Muscle of arm (tissue), 1 donor: ENCODE measurements at regions not wholly inside any gene's neighbourhood (a gene's known extent, or its start where the extent isn't known, plus 50 kb on each side); places are given as distances from the start of the nearest gene placed in this dataset.
"Not testable (repeated sequence)": the region's sequence is repeated elsewhere in the genome, so short reads cannot be mapped to it uniquely, and the experiment has no call there.

Experiments used
- DNase-seq: peaks from one replicate; pipeline ENCODE4 v3.0.0-alpha.2; 2013

DNA sequence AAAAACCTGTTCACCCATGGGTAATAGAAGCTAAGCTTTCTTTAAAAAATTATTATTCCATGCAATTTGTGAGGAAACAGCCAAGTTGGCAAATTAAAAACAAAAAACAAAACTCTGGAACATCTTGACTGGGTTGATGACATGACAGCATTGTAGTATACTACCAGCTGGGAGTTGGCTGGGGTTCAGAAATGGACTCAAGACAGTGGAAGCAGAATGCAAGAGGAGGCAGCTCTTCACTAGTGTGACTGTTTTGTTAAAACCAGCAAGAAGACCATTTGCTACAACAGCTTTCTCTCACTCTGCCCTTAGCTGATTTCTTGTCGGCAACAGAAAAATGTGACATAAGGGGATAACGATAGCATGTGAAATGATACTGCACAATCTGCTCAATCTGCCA is 1298.9 kb upstream of the ADGRL4 start:
- DNase-seq = no peak

DNA sequence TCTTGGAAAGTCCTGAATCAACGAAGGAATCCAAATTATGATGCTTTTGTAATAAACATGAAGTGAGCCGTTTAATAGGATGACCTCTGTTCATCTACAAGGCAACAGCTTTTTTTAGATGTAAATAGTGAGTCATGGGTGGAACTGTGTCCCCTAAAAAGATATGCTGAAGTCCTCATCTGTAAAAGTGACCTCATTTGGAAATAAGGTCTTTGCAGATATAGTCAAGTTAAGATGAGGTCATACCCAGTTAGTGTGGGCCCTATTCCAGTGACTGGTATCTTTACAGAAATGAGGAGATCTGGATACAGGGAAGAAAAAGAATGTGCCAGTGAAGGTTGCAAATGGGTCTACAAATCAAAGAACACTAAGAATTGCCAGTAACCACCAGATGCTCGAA is 1287.3 kb upstream of the ADGRL4 start:
- DNase-seq = no peak

DNA sequence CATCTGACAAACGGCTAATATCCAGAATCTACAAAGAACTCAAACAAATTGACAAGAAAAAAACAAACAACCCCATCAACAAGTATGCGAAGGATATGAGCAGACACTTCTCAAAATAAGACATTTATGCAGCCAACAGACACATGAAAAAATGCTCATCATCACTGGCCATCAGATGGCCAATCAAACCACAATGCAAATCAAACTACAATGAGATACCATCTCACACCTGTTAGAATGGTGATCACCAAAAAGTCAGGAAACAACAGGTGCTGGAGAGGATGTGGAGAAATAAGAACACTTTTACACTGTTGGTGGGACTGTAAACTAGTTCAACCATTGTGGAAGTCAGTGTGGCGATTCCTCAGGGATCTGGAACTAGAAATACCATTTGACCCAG is 1282.2 kb upstream of the ADGRL4 start:
- DNase-seq = not testable (repeated sequence)

DNA sequence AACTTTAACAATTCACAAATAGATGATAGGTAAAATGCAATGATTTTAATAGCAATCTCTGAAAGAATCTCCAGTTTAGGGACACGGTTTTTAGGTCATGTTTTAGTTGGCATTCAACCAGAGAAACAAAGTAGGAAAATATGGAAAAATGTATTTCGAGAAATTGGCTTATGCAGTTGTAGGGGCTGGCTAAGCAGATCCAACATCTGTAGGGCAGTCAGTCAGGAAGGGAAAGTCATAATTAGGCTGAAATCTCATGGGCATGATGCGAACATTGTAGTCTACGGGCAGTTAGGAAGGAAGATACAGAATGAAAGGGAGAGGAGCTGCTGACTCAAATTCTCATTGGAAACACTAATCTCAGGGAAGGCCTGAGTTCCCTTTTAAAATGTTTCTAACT is 1276.0 kb upstream of the ADGRL4 start:
- DNase-seq = peak; percentile 35

DNA sequence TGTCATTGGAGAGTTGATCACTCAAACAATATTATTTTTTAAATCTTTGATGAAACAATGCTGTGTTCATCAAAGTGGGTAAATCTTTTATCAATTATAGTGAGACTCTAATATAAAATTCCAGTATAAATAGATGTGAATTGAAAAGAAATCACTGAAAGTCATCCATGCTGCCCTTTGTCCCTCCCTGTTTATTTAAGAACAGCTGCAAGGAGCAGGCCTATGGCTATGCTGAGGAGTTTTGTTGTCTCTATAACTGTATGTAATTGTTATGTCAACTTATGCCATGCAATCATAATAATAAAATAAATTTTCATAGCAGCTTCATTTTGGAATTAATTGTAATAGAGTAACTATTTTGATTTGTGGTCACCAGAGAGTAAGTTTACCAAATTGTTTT is 1272.4 kb upstream of the ADGRL4 start:
- no peak for DNase-seq

DNA sequence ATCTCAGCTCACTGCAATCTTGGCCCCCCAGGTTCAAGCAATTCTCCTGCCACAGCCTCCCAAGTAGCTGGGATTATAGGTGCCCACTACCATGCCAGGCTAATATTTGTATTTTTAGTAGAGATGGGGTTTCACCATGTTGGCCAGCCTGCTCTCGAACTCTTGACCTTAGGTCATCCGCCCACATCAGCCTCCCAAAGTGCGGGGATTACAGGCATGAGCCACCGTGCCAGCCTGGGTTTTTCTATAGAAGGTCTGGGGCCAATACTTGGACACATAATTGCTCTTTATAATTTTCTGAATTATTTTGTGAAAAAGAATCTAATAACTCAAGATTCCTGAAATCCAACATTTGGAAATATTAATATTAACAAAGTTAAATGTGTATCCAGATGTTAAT is 1267.7 kb upstream of the ADGRL4 start:
- no peak for DNase-seq

DNA sequence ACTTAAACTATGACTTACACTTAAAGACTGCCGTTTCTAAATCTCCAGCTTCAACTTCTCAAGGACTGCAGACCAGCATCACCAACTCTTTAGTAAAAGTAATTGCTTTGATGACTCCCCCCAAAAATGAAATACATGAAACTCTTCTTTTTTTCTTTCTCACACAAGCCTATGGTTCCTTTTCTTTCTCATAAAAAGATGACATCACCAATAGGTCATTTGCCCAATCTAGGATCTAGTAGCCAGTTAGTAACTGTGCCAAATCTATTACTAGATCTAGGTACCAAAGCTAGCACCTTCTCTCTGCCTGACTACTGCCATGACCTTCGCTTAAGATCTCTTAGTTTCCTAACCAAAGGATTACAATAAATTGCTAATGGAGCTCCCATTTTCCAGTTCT is 1266.0 kb upstream of the ADGRL4 start:
- no peak for DNase-seq

DNA sequence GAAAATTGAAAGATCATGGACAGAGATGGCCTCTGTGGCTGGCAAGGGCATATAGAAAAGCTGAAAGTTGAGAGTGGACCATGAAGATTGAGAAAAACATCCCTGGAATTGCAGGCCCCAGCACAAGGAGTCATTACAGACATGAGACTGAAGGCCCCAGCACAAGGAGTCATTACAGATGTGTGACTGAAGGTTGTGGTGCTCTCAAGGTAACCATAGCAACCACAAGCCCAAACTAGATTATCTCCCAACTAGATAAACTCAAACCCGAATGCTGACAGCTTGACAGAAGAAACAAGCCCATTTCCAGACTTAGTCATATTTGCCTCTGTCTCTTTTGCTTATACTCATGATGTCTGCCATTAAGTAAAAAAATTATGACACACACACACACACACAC is 1252.1 kb upstream of the ADGRL4 start:
- no peak for DNase-seq

DNA sequence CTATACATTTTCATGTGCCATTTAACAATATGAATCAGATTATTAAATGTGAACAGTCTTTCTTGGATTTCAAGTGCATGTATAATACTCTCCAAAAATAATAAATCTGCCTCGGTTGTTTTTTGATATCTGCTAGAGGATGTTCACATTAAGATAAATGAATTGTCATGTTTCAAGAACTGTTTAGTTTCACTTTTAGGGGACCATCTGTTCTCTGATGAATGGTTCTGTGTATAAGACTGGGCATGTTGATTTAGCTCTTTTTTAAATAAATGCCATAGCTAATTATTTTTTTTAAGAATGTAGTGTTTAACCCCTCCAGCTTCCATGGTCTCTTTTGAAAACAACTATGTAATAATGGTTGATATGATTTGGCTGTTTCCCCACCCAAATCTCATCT is 1245.1 kb upstream of the ADGRL4 start:
- DNase-seq = no peak

DNA sequence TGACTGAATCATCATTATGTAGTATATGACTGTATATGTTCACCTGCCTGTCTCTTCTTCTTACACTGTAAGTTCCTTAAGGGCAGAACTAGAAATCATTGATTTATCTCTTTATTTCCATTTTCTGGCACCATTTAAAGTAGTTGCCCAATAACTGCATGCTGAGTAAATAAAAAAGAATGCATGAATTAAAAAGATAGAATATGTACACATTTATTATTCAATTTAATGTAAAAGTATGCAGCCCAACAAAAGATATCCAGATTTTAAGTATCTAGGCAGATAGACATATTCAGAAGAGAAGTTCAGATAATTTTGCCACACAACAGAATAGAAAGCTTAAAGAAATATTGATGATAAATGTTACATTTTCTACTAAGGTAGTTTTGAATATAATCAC is 1244.6 kb upstream of the ADGRL4 start:
- DNase-seq = no peak

DNA sequence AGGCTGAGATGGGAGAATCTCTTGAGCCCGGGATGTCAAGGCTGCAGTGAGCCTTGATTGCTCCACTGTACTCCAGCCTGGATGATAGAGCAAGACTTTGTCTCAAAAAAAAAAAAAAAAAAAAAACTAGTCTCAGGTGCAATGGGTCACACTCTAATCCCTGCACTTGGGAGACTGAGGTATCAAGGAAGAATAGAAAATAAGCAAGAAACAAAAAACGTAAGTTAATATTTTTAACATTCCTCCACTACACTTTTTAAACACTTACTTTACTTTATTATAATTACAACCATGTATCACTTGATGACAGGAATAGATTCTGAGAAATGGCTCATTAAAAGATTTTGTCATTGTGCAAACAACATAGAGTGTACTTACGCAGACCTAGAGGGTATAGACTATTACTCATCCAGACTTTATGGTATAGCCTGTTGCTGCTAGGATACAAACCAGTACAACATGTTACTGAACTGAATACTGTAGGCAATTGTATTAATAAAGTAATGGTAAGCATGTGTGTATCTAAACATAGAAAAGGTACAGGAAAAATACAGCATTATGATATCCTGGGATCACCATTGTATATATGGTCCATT is 1244.1 kb upstream of the ADGRL4 start:
- no peak for DNase-seq

DNA sequence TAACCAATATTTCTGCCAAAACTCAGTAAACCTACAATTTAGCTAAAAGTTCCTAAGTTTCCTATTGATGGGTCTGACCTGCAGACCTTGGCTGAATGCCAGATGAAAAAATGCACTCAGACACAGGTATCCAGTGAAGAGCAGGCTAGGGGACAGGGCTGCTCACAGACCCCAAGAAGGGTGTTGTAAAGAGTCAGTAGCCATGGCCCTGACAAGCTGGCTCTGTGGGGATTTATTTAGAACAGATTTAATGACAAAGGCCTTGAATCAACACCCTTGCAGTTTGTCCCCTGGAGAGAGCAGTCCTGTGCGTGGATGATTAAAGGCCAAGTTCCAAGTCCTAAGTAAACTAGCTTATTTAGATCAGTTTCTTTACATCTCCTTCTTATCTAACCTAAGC is 1243.2 kb upstream of the ADGRL4 start:
- DNase-seq = no peak

DNA sequence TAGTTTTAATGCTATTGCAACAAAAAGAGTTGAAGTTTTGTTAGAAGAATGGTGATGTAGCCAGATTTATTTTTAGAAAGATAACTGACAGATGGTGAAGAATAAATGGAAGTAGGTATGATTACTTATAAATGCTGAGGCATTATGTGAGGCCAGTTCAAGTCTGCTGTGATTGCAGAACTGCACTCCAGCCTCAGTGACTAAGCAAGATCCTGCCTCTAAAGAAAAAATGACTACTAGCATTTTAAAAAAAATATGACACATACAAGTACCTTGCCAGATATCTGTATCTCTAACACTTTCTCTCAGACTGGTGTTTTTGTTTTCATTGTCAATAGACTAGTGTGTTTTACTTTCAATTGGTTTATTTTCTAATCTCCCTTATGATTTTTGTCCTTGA is 1242.4 kb upstream of the ADGRL4 start:
- DNase-seq = no peak

DNA sequence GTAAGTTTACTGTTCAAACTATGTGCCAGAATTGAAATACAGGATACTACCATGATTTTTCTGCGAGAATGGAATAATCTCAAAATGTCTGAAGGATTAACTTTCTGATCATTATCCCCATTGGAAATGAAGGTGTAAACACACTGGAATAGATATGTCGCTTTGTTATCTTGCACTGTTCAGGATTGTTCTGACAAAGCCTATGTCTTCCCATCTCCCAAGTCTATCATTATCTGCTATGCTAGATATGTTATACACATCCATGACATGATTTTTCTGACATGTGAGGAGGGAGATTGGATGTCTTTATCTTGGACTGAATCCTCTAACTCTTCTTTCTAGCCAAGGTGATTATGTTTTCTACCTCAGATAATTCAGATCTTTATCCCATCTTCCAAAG is 1239.3 kb upstream of the ADGRL4 start:
- DNase-seq = no peak

DNA sequence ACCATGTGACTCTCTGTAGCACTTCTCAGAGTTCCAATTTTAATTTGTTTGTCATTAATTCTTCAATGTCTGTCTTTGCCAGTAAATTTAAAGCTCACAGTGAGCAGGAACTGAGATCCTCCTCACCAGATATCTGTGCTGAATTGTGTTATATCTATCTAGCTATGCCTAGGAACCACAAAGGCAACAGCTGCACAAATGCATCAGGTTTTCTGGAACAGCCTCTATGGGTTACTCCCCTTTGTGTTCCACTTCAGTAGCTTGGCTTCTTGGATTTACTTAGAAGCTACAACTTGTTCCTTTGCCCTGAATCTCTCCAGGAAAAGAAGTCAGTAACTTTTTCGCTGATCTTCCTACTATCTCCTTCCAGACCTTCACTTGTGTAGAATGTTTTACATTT is 1237.8 kb upstream of the ADGRL4 start:
- DNase-seq = no peak

DNA sequence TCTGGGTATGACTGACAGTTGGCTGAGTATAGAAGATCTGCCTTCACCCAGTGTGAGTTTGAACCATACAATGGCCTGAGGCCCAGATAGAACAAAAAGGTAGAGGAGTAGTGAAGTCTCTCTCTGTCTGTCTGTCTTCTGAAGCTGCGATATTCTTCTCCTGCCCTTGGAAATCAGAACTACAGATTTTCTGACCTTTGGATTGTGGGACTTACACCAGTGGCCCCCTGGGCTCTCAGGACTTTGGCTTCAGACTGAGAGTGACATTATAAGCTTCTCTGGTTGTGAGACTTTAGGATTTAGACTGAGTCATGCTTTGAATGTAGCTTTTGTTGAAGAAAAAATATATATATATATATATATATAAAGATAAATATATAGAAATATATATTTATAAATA is 1235.0 kb upstream of the ADGRL4 start:
- no peak for DNase-seq

DNA sequence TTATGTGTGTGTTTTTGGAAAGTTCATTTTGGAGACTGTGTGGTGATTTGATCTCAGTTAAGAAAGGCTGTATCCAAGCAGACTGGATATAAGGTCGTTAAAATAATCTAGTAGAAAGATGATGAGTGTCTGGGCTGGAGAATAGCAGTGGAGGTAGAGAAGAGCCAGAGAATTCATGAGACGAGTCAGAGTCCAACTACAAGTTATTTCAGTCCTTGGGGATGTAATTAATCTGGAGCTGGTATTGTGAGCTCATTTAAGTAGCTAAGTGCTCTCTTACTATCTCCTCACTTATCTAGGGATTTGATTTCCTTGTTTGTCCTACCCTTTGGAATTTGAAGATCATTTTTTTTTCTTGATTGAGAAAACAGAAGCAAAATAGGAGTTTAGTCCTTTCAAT is 1219.0 kb upstream of the ADGRL4 start:
- no peak for DNase-seq

DNA sequence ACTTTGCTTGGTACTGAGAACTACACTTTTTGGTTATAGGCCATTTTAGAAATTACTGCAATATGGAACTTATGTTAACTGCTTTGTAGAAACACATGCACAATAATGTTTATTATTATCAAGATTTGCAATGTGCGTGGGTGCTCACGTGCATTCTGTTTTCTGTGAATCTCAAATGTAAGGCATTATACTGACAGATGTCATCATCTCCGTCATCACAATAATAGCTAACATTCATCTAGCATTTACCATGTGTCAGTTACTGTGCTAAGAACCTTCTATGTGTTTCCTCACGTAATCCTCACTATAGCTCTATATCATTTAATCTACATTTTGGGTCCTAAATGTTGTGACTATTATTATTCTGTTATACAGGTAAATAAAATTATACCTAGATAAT is 1214.8 kb upstream of the ADGRL4 start:
- DNase-seq = no peak

DNA sequence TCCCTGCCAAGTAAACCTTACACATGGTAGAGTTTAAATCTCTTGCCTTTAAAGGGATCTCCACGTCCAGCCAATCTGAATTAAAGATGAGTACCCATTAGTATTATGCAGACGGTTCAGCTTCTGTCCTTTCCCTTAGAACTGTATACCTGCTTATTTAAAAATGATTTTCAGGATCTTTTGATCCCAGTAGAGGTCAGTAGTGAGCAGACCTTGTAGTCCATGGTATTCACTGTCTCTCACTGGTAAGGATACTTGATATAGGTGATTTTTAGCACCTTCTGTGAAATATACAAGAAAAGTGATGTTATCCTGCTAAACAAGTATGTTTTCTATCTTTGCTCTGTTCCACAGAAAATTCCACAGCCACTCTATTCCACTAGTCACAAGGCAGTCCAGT is 1211.6 kb upstream of the ADGRL4 start:
- DNase-seq = no peak

DNA sequence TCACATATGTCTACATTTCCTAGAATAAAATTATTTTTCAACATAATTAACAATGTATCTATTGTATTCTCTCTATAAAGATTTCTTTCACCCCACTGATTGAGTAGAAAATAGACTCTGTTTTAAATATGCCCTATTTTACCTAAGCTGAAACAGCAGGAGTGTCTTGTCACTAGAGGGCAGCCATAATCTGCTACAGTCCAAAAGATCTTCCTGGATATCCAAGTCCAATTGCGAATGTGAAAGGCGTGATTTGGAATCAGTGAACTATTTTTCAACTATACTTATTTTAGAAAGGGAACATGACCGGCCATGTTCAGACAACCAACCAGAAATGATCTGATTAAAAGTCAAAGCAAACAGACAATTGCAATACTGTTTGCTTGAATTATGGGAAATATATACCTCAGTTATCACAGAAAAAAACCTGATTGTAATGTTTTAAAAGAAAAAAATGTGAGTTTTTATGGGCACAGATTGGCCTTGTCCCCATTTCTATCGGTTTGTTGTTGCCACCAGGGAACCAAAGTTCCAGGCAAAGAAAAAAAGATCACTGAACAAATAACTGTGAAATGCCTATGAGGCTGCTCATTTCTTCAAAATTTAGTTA is 1211.0 kb upstream of the ADGRL4 start:
- peak; percentile 64 for DNase-seq

DNA sequence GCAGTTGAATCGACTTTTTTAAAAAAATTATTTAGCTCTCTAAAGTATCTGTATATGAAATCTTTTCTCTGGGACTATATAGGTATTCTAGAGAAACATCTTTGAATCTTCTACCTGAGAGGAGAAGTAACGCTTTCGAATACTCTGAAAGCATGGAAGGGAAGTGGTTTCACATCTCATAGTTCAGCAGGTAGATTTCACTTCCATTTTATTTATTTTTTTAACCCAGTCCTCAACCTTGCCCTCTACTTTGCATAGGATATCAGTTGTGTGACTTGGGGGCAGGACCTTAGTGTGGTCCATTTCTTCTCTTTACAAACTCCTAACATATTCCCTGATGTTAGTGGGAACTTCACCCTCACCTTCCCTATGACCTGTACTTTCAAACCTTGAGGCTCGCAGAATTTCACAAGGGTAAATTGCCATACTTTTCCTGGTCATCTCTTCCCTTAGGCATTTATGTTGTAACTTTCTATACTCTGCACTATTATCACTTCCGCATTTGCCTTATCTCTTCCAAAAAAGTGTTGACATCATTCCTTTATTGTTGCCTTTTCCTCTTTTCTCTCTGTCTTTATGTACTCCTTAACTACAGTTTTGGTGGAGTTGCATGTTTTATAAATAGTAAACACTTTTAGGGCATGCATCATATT is 1208.5 kb upstream of the ADGRL4 start:
- DNase-seq = no peak

DNA sequence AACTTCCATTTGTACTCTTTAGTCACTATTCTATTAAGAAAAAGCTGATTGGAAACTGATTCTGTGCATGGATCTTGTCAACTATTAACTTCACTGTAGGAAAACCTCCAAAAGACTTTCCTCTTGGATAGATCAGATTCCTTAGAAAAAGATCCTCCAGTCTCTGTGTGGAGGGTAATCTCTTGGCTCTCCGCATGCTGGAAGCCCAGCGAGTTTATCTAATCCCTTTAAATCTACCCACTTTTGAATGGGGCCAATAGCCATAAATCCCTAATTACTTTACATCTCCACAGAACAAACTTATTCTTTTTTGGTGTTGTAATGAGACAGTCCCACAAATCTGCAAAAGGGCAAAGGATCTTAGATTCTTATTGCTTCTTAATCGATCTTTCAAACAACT is 1206.4 kb upstream of the ADGRL4 start:
- DNase-seq = no peak

DNA sequence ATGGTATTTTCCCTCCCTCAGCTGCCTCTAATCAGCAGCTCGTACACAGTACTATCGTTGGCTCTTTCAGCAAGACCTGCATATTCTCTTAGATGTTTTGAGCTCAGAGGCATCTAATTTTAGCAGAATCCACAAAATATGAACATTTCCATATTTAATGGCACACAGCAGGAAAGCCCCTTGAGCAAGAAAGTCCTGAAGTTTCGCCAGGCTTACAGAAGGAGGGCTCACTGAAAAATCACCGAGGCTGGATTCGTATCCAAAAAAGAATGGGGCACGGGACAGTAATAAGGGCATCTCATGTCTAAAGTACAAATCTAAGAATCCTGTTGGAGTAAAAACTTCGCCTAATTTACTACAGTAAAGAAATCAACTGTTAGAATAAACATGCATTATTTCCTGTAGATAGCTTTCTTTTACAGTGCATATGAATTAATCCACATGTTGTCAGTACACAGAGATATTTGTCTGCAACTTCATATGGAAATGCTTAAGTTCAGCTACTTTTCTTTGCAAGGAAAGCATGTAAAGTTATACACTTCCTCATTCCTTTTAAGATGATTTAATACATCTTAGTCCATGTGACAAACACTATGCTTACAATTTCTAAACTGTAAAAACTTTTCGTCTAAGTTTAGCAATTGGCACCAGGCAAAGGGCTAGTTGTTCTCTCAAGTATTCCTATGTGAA is 1205.3 kb upstream of the ADGRL4 start:
- peak; percentile 25 for DNase-seq
